ENCODE measurements at regions not wholly inside any gene's neighbourhood (a gene's known extent, or its start where the extent isn't known, plus 50 kb on each side); places are given as distances from the start of the nearest gene placed in this dataset.
A peak's percentile ranks its signal among the peaks of the same experiment; 100 is the strongest.

- DNase-seq, result no peak
Observed at GRCh38 chr13:106133025-106133424, 402.4 kb downstream of the EFNB2 start.

GRCh38 chr13:106132216-106132615 lies 403.2 kb downstream of the EFNB2 start:
- DNase-seq, result no peak

GRCh38 chr13:106129993-106130392 lies 405.5 kb downstream of the EFNB2 start:
- DNase-seq, result no peak

- DNase-seq, result no peak
Observed at GRCh38 chr13:106129273-106129672, 406.2 kb downstream of the EFNB2 start.

- DNase-seq, result no peak
Observed at GRCh38 chr13:106122234-106122633, 413.2 kb downstream of the EFNB2 start.

GRCh38 chr13:106121173-106121754 lies 414.2 kb downstream of the EFNB2 start:
- no peak for DNase-seq

GRCh38 chr13:106118996-106119395 lies 416.5 kb downstream of the EFNB2 start:
- DNase-seq, result peak in 3 of 51 donors; percentile 2 to 9 (median 3)

- no peak for DNase-seq
Observed at GRCh38 chr13:106118050-106118449, 417.4 kb downstream of the EFNB2 start.

- no peak for DNase-seq
Observed at GRCh38 chr13:106117640-106118039, 417.8 kb downstream of the EFNB2 start.

- no peak for DNase-seq
Observed at GRCh38 chr13:106117035-106117434, 418.4 kb downstream of the EFNB2 start.

GRCh38 chr13:106115081-106115480 lies 420.4 kb downstream of the EFNB2 start:
- DNase-seq, result no peak

GRCh38 chr13:106113796-106114195 lies 421.7 kb downstream of the EFNB2 start:
- no peak for DNase-seq

GRCh38 chr13:106112191-106112590 lies 423.3 kb downstream of the EFNB2 start:
- DNase-seq, result no peak

- no peak for DNase-seq
Observed at GRCh38 chr13:106110241-106110855, 425.1 kb downstream of the EFNB2 start.

GRCh38 chr13:106109391-106109791 lies 426.1 kb downstream of the EFNB2 start:
- DNase-seq, result no peak

- no peak for DNase-seq
Observed at GRCh38 chr13:106108346-106108745, 427.1 kb downstream of the EFNB2 start.

- DNase-seq, result no peak
Observed at GRCh38 chr13:106107061-106107460, 428.4 kb downstream of the EFNB2 start.

- DNase-seq, result no peak
Observed at GRCh38 chr13:106105153-106105552, 430.3 kb downstream of the EFNB2 start.

GRCh38 chr13:106104281-106104901 lies 431.1 kb downstream of the EFNB2 start:
- no peak for DNase-seq

GRCh38 chr13:106103779-106104178 lies 431.7 kb downstream of the EFNB2 start:
- no peak for DNase-seq

- DNase-seq, result no peak
Observed at GRCh38 chr13:106102786-106103185, 432.7 kb downstream of the EFNB2 start.

GRCh38 chr13:106101201-106101600 lies 434.3 kb downstream of the EFNB2 start:
- DNase-seq, result no peak

All from hypothalamus (tissue), 51 donors.